Stimulated activated CD4-positive, alpha-beta T cell treated with anti-CD3 and anti-CD28 coated beads, Interleukin-1b, Interleukin-23, amount 100 ng/mL, for 24 hours (primary cell): ENCODE measurements at regions not wholly inside any gene's neighbourhood (a gene's known extent, or its start where the extent isn't known, plus 50 kb on each side); places are given as distances from the start of the nearest gene placed in this dataset.

ENCODE experiments used
- DNase-seq, 4 experiments: peaks; one replicate each; pipeline ENCODE4 v3.0.0-alpha.2; 2020; ENCODE audit warnings: low read depth in 4 of 4, low spot score in 1 of 4

- no peak for DNase-seq
Observed at GRCh38 chr9:84393266-84393950, 52.9 kb upstream of the SLC28A3 start.

GRCh38 chr9:84394036-84394435 is 53.5 kb upstream of the SLC28A3 start:
- no peak for DNase-seq

- peak; percentile 20 to 39 (median 34) for DNase-seq
Observed at GRCh38 chr9:84397151-84397728, 56.7 kb upstream of the SLC28A3 start.

GRCh38 chr9:84397822-84398221 is 57.3 kb upstream of the SLC28A3 start:
- no peak for DNase-seq

- DNase-seq, result no peak
Observed at GRCh38 chr9:84402517-84402916, 62.0 kb upstream of the SLC28A3 start.

GRCh38 chr9:84403288-84403687 is 62.7 kb upstream of the SLC28A3 start:
- DNase-seq, result no peak

GRCh38 chr9:84404095-84404686 is 63.6 kb upstream of the SLC28A3 start:
- DNase-seq, result no peak

GRCh38 chr9:84405667-84406066 is 65.1 kb upstream of the SLC28A3 start:
- DNase-seq, result no peak

GRCh38 chr9:84408416-84408815 is 67.9 kb upstream of the SLC28A3 start:
- DNase-seq, result no peak

GRCh38 chr9:84411683-84412267 is 71.2 kb upstream of the SLC28A3 start:
- no peak for DNase-seq

GRCh38 chr9:84412654-84413053 is 72.1 kb upstream of the SLC28A3 start:
- DNase-seq, result no peak

- no peak for DNase-seq
Observed at GRCh38 chr9:84413301-84413700, 72.7 kb upstream of the SLC28A3 start.

GRCh38 chr9:84419031-84419602 is 78.6 kb upstream of the SLC28A3 start:
- no peak for DNase-seq

GRCh38 chr9:84424931-84425330 is 84.4 kb upstream of the SLC28A3 start:
- no peak for DNase-seq

- DNase-seq, result no peak
Observed at GRCh38 chr9:84432746-84433145, 92.2 kb upstream of the SLC28A3 start.

GRCh38 chr9:84435902-84436301 is 95.3 kb upstream of the SLC28A3 start:
- no peak for DNase-seq

GRCh38 chr9:84436386-84437109 is 96.0 kb upstream of the SLC28A3 start:
- no peak for DNase-seq

- DNase-seq, result no peak
Observed at GRCh38 chr9:84438391-84438790, 97.8 kb upstream of the SLC28A3 start.

GRCh38 chr9:84439250-84439649 is 98.7 kb upstream of the SLC28A3 start:
- DNase-seq, result no peak

GRCh38 chr9:84442712-84443111 is 102.2 kb upstream of the SLC28A3 start:
- no peak for DNase-seq

GRCh38 chr9:84445737-84446136 is 105.2 kb upstream of the SLC28A3 start:
- no peak for DNase-seq
